Uterus (tissue), 2 donors: ENCODE measurements at regions not wholly inside any gene's neighbourhood (a gene's known extent, or its start where the extent isn't known, plus 50 kb on each side); places are given as distances from the start of the nearest gene placed in this dataset.

Source experiments
- POLR2A ChIP-seq, 2 donors: fragments of 450-650 bp; IDR thresholded peaks; one replicate each; pipeline ENCODE4 v1.6.1; 2016; ENCODE audit warnings: antibody characterized with exemption in 2 of 2, mild to moderate bottlenecking in 1 of 2, moderate library complexity in 1 of 2
- TF ChIP-seq, protein P1 (sequence below), 4 experiments: fragments of 200-600 bp in 2 of 4; fragments of 450-650 bp in 2 of 4; sonication (generic) in 2 of 4; IDR thresholded peaks; one replicate each; pipeline ENCODE4 v1.5.1; 2016 to 2019; ENCODE audit warnings: antibody characterized with exemption in 4 of 4, mild to moderate bottlenecking in 2 of 4, moderate library complexity in 1 of 4

DNA sequence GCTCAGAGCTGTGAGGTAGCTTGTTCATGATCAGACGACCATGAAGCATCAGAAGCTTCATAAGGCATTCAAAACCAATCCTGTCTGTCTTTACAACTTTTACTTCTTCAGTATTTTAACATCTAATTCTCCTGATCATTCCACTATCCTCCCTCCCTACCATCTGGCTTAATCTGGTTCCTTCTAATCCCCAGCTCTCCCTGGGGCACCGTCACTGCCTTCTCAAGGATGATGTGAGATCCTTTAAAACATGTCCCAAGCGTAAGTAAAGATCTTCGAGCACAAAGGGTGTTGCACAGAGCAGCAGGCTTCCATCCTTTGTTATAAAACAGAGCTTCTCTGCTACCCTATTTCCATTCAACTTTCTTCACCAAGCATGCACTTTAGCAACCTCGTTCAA is 362.7 kb upstream of the ARRDC4 start:
- TF ChIP-seq, protein P1, sequence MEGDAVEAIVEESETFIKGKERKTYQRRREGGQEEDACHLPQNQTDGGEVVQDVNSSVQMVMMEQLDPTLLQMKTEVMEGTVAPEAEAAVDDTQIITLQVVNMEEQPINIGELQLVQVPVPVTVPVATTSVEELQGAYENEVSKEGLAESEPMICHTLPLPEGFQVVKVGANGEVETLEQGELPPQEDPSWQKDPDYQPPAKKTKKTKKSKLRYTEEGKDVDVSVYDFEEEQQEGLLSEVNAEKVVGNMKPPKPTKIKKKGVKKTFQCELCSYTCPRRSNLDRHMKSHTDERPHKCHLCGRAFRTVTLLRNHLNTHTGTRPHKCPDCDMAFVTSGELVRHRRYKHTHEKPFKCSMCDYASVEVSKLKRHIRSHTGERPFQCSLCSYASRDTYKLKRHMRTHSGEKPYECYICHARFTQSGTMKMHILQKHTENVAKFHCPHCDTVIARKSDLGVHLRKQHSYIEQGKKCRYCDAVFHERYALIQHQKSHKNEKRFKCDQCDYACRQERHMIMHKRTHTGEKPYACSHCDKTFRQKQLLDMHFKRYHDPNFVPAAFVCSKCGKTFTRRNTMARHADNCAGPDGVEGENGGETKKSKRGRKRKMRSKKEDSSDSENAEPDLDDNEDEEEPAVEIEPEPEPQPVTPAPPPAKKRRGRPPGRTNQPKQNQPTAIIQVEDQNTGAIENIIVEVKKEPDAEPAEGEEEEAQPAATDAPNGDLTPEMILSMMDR (IDR thresholded peaks at IDR 0.05) = no peak
- no peak for TF ChIP-seq POLR2A (IDR thresholded peaks at IDR 0.05)
